ENCODE measurements at regions not wholly inside any gene's neighbourhood (a gene's known extent, or its start where the extent isn't known, plus 50 kb on each side); places are given as distances from the start of the nearest gene placed in this dataset.

GRCh38 chr13:66089711-66090110, 1140.4 kb downstream of the PCDH9 start:
- Histone ChIP-seq H2BK120ac (ENCODE audit: low read depth, low read length) (no peak overlapping the region), H3K9me1 (ENCODE audit: insufficient read depth, low read length) (no peaks in the 10 kb centered on the region), H3K56ac (ENCODE audit: extremely low read depth, insufficient read depth, low read length) (no peak overlapping the region), H3K9ac (ENCODE audit: low read depth, low read length) (no peak overlapping the region), H3K27ac (ENCODE audit: insufficient read depth, low read length) (no peak overlapping the region), H2BK5ac (ENCODE audit: low read depth, low read length, poor library complexity, severe bottlenecking) (no peak overlapping the region), H3K9me3 (ENCODE audit: control insufficient read depth, insufficient read depth, low read length) (peaks cover 2% of the 10 kb centered on the region; the same call in 1 of the 2 replicates), H4K5ac (ENCODE audit: low read depth, low read length) (no peak overlapping the region), H3K36me3 (ENCODE audit: control insufficient read depth, insufficient read depth, low read length) (no peaks in the 10 kb centered on the region), H3K4me2 (ENCODE audit: low read depth, low read length) (no peak overlapping the region), H2AK9ac (replicated peaks; ENCODE audit: low read depth, low read length, poor library complexity) (no peak overlapping the region), H3K4me3 (ENCODE audit: insufficient read depth, low read depth, low read length) (no peak overlapping the region), H3K23ac (ENCODE audit: low read depth, low read length) (no peak overlapping the region), H3K18ac (ENCODE audit: low read depth, low read length) (no peak overlapping the region), H4K91ac (ENCODE audit: insufficient read depth, low read depth, low read length) (no peak overlapping the region), H2AFZ (replicated peaks; ENCODE audit: low read length, poor library complexity) (no peak overlapping the region), H3K79me1 (ENCODE audit: low read depth in 1 of 2, low read length in 2 of 2) (no peaks in the 10 kb centered on the region), H4K20me1 (ENCODE audit: insufficient read depth, low read length) (no peaks in the 10 kb centered on the region), H3K4ac (ENCODE audit: low read depth, low read length) (no peak overlapping the region), H3K4me1 (ENCODE audit: control insufficient read depth, insufficient read depth, low read length) (no peaks in the 10 kb centered on the region), H2BK15ac (ENCODE audit: low read depth, low read length) (no peak overlapping the region), H3K27me3 (ENCODE audit: control insufficient read depth, insufficient read depth, low read length) (no peaks in the 10 kb centered on the region), H3K14ac (replicated peaks; ENCODE audit: low read depth, low read length) (no peak overlapping the region), H2BK20ac (ENCODE audit: low read depth, low read length) (no peak overlapping the region), H4K8ac (ENCODE audit: low read depth in 2 of 2, low read length in 2 of 2) (no peak overlapping the region), H2AK5ac (ENCODE audit: low read depth, low read length) (no peak overlapping the region)
- DNase-seq (no peak), ATAC-seq (ENCODE audit: low read depth) (no peak)
- in situ Hi-C loops (cut with MboI; ENCODE audit: low sequenced_read_pairs) (no loop called here), intact Hi-C loops (cut with micrococcal nuclease) (no loop called here), dilution Hi-C loops (cut with HindIII; ENCODE audit: low sequenced_read_pairs, unreplicated experiment) (no loop called here)
- TF ChIP-seq CHD1 (IDR thresholded peaks at IDR 0.05; ENCODE audit: low read depth, low read length) (no peak), RAD21 (IDR thresholded peaks at IDR 0.05; ENCODE audit: low read length) (no peak), BHLHE40 (IDR thresholded peaks at IDR 0.05; ENCODE audit: low read depth, low read length) (no peak), MXI1 (IDR thresholded peaks at IDR 0.05; ENCODE audit: borderline replicate concordance, low read depth, low read length) (no peak), ELK1 (IDR thresholded peaks at IDR 0.05; ENCODE audit: borderline replicate concordance, low read depth, low read length) (no peak), RFX5 (IDR thresholded peaks at IDR 0.05; ENCODE audit: low read depth, low read length) (no peak), FOS (IDR thresholded peaks at IDR 0.05; ENCODE audit: low read depth, low read length) (no peak), CEBPB (IDR thresholded peaks at IDR 0.05; ENCODE audit: low read depth, low read length) (no peak), MAFK (IDR thresholded peaks at IDR 0.05; ENCODE audit: low read depth, low read length) (no peak), NFE2L2 (IDR thresholded peaks at IDR 0.05; ENCODE audit: low read depth, low read length) (no peak), MAZ (IDR thresholded peaks at IDR 0.05; ENCODE audit: borderline replicate concordance, low read depth, low read length) (no peak), SMC3 (IDR thresholded peaks at IDR 0.05; ENCODE audit: low read depth, low read length) (no peak), RCOR1 (IDR thresholded peaks at IDR 0.05; ENCODE audit: insufficient replicate concordance, low read length) (no peak), POLR2A (IDR thresholded peaks at IDR 0.05; ENCODE audit: low read depth, low read length) (no peak)
- TF ChIP-seq, protein P1, sequence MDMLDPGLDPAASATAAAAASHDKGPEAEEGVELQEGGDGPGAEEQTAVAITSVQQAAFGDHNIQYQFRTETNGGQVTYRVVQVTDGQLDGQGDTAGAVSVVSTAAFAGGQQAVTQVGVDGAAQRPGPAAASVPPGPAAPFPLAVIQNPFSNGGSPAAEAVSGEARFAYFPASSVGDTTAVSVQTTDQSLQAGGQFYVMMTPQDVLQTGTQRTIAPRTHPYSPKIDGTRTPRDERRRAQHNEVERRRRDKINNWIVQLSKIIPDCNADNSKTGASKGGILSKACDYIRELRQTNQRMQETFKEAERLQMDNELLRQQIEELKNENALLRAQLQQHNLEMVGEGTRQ (IDR thresholded peaks at IDR 0.05; ENCODE audit: low read depth, low read length): no peak
- TF ChIP-seq, protein P2, sequence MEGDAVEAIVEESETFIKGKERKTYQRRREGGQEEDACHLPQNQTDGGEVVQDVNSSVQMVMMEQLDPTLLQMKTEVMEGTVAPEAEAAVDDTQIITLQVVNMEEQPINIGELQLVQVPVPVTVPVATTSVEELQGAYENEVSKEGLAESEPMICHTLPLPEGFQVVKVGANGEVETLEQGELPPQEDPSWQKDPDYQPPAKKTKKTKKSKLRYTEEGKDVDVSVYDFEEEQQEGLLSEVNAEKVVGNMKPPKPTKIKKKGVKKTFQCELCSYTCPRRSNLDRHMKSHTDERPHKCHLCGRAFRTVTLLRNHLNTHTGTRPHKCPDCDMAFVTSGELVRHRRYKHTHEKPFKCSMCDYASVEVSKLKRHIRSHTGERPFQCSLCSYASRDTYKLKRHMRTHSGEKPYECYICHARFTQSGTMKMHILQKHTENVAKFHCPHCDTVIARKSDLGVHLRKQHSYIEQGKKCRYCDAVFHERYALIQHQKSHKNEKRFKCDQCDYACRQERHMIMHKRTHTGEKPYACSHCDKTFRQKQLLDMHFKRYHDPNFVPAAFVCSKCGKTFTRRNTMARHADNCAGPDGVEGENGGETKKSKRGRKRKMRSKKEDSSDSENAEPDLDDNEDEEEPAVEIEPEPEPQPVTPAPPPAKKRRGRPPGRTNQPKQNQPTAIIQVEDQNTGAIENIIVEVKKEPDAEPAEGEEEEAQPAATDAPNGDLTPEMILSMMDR (conservative IDR thresholded peaks at IDR 0.05; ENCODE audit: low read depth, low read length): no peak
- no TSS peak for BruUV-seq (replicated peaks)
- WGBS, 2 experiments (ENCODE audit: extremely low coverage in 2 of 2, insufficient read length in 1 of 2): no CpG with 5 or more reads among the region's 1 CpG
- ChIA-PET CTCF (no interaction called here), POLR2A (ENCODE audit: unreplicated experiment) (no interaction called here)
